CD4-positive, alpha-beta T cell treated with Interleukin-15 for 4 hours (primary cell): ENCODE measurements at regions not wholly inside any gene's neighbourhood (a gene's known extent, or its start where the extent isn't known, plus 50 kb on each side); places are given as distances from the start of the nearest gene placed in this dataset.

Experiments
- DNase-seq: peaks from one replicate; pipeline ENCODE4 v3.0.0-alpha.2; 2020; ENCODE audit warnings: low spot score

- no peak for DNase-seq
Measured at GRCh38 chr1:37085393-37085792, 51.1 kb upstream of the GRIK3 start.

- DNase-seq, result no peak
Measured at GRCh38 chr1:37089750-37090149, 55.4 kb upstream of the GRIK3 start.

DNA sequence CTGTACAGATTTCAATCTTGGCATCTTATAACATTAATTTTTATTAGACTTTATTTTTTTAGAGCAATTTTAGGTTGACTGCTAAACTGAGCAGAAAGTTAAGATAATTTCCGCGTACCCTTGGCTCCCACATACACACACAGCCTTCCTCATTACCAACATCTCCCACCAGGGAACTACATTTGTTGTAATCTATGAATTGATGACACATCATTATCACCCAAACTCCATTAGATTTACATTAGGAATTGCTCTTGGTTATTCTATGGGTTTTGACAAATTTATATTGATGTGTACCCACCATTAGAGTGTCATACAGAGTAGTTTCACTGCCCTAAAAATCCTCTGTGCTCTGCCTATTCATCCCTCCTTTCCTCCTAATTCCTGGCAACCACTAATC is 56.4 kb upstream of the GRIK3 start:
- no peak for DNase-seq

DNA sequence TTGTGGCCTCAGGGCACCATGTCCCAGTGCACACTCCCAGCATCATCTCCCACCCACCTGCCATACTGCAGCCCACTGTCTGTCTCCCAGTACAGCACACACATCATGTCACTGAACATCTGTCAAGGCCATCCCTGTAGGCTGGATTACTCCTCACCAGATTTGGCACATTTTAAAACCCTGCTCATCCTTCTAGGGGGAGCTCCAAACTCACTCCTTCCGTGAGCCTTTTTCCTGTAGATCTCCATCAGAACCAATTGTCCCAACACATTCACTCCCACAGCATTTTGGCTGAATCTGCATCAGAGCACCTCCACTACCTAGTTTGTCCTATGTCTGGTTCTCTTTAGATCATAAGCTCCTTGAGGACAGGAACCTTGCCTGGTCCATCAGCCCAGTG is 58.6 kb upstream of the GRIK3 start:
- no peak for DNase-seq

GRCh38 chr1:37094302-37094701 is 60.0 kb upstream of the GRIK3 start:
- DNase-seq, result no peak

DNA sequence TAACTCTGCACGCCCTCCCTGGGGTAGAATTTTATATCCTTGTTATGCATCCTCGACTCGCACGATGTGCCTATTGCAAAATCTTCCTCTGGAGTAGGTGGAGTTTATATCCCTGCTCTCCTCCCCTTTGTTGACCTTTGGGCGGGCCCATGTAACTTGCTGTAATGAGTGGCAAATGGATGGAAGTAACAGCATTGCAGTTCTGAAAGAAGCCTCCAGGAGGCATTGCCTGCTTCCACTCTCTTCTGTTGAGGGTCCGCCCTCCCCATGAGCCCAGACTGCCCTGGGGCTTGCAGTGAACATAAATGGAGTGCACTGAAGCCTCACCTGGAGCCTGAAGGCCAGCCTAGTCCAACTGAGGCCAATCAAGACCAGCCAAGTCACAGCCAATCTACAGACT is 62.2 kb upstream of the GRIK3 start:
- no peak for DNase-seq

DNA sequence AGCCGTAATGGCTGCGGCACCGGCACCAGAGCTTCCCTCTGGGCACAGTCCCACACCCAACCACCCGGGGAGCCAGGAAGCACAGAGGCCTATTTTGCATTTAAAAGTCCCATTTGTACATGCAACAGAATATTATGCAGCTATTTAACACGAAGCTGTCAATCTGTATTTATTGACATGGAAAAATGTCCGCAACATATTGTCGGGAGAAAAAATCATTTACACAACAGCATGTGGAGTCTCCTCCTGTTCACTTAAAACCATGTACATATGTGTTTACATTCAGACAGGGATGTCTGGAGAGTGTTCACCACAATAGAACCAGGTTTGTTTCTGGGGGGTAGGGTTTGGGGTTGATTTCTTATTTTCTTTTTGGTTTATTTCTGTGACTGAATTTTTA is 63.4 kb upstream of the GRIK3 start:
- DNase-seq, result no peak

DNA sequence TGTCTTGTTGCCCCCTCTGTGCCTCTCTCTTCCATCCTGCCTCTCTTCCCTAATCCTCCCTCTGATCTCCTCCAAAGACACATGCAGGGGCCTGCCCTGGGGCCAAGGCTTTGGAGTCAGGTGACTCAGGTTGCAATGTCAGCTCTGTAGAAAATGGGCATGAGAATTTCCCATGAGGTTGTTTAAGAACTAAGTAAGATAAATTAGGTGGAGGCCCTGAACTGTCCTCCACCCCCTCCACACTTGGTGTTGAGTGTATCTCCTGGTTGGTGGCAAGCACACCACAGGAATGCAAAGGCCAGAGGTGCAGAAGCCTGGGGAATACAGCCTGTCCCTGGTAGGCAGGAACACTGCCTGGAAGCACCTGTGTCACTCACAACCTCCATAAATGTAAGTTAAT is 63.9 kb upstream of the GRIK3 start:
- no peak for DNase-seq

DNA sequence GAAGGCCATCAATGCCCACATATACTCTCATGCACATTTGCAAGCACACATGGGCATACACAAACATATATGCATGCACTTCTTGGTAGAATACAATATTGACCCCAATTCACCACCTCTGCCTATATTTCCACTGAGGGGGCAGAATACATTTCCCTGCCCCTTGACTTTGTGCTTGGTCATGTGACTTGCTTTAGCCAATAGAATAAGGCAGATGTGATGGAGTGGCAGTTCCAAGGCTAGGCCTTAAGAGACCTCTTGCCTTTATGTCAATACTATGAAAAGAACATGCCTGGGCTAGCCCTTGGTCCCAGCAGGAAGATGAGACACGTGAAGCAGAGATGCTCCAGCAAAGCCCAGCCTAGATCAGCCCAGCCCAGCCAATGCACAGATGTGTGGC is 66.0 kb upstream of the GRIK3 start:
- DNase-seq, result no peak

DNA sequence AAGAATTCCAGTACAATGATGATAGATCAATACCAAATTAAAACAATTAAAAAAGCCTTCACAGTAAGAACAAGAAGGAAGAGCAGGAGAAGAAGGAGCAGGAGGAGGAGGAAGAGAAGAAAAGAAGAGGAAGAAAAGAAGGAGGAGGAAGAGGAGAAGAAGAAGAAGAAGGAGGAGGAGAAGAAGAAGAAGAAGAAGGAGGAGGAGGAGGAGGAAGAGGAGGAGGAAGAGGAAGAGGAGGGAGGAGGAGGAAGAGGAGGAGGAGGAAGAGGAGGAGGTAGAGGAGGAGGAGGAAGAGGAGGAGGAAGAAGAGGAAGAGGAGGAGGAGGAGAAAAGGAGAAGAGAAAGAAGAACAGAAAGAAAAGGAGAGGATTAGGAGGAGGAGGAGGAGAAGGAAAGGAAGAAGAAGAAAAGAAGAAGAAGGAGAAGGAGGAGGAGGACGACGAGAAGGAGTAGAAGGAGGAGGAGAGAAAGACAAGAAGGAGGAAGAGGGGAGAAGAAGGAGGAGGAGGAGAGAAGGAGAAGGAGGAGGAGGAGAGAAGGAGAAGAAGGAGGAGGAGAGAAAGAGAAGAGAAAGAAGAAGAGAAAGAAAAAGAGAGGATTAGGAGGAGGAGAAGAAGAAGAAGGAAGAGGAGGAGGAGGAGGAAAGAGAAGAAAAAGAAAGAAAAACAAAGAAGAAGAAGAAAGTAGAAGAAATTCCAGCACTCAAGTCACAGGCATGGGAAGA is 68.5 kb upstream of the GRIK3 start:
- DNase-seq, result no peak

DNA sequence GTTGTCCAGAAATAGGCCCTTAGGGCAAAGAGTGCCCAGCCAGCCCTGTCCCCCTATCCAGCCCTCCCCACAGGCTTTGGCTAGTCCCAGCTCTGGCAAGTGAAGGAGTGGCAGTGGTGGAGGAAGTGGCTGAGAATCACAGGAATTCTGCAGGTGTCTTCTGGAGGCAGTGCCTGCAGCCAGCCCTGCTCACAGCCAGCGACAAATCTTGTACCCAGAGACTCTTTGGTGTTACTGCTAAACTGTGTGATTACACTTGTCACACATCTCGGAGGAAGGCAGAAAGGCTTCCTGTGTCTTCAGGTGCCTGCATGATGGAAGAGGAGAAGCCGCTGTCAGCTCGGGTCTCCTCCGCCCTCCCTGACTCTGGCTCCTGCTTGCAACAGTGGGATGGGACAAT is 71.6 kb upstream of the GRIK3 start:
- no peak for DNase-seq

- DNase-seq, result no peak
Measured at GRCh38 chr1:37107153-37107907, 73.0 kb upstream of the GRIK3 start.

DNA sequence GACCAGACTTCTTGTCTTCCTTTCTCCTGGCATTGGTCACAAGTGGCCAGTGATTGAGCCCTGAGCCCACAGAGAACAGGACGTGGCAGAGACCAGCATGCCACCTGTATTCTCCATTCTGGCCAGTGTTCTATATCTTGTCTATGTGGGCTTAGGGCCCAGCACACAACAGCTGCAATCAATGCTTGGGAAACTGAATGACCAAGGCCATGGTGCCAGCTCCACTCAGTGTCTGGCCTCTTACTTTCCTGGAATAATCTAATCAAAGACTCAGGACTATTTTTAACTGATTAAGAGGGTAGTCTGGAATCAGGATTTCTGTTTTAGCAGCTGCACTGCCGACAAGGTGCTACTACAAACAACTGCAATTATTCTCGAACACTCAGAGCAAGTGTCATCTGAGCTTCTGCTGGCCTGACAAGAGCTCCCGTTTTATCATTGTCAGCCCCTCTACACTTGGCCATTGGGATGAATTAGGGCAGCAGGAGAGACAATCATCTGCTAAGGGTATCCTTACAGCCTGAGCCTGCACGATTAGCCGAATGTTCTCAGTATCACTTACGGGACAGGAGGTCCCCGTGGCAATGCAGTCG is 74.4 kb upstream of the GRIK3 start:
- no peak for DNase-seq

DNA sequence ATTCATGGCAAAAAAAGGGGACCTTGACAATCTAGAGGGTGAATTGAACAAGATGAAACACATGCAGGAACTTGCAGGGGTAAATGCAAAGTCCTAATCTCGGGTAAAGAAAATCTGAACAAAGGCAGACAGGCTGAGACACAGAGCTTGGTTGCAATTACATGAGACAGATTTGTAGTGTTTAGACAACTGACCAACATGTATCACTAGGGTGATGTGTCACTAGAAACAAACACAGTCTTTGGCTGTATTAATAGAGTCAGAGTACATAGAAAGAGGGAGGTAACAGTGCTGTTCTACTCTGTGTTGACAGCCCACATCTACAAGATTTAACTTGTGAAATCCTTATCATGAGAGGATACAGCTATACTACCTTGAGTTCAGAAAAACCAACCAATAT is 78.1 kb upstream of the GRIK3 start:
- no peak for DNase-seq

DNA sequence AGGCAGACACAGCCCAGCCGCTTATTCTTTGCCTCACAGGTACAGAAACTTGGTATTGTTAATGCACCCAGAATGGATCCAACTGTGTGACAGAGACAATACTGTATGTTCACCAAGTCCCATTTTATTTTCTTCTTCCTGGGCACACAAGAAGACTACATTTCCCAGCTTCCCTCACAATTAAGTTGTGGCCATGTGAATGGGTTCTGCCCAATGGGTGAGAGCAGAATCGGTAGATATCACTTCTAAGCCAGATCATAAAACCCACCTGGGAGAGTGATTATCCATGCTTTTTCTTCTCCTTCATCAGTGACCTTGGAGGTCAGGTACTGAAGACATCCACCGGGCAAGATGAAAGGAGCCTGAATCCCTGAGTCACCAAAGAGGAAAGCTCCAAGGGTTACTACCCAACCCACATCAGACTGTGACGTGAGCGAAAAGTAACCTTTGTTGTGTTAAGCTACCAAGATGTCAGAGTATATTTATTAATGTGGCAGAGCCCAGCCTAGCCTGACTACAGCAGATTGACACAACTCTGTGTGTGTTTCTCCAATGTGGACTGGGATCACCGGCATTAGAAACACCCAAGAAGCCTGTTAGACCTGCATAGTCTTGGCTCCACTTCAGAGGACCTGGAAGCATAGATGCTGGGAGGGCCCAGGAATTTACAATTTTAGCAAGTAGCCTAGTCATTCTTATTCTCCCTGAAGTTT is 79.1 kb upstream of the GRIK3 start:
- no peak for DNase-seq

DNA sequence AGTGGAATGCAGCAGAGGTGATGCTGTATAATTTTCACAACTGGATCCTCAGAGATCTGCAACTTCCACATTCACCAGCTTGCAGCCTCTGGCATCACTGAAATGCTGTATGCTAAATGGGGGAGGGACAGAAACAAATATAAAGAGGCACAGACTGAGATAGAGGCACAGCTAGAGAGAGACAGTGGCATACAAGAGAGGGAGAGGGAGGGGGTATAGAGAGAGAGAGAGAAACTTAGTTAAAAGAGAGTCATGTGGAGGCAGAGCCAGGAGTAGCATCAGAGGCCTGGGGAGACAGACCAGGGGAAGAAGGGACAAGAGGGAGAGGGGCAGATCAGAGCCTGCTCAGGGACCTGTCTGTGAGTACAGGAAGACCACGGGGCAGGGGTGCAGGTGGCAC is 84.5 kb upstream of the GRIK3 start:
- no peak for DNase-seq

- no peak for DNase-seq
Measured at GRCh38 chr1:37120279-37120678, 86.0 kb upstream of the GRIK3 start.

GRCh38 chr1:37123276-37124115 is 89.2 kb upstream of the GRIK3 start:
- DNase-seq, result no peak

DNA sequence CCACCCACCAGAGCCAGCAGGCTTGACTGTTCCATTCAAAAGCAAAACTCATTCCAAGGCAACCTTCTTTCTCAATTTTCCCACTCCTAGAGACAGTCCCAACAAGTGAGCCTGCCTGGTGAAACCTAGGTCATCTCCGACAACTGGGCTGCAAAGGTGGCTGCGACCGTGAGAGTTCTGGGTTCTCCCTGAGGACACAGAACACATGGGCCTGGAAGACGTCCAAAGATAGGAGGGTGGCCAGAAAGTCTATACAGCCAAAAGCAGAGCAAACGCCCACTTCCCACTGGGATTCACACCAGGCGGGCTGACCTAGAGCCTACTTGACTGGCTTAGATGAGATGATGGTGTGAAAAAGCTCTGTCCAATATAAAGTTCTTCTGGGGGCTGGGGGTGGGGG is 90.2 kb upstream of the GRIK3 start:
- no peak for DNase-seq

GRCh38 chr1:37125295-37125694 is 91.0 kb upstream of the GRIK3 start:
- no peak for DNase-seq

DNA sequence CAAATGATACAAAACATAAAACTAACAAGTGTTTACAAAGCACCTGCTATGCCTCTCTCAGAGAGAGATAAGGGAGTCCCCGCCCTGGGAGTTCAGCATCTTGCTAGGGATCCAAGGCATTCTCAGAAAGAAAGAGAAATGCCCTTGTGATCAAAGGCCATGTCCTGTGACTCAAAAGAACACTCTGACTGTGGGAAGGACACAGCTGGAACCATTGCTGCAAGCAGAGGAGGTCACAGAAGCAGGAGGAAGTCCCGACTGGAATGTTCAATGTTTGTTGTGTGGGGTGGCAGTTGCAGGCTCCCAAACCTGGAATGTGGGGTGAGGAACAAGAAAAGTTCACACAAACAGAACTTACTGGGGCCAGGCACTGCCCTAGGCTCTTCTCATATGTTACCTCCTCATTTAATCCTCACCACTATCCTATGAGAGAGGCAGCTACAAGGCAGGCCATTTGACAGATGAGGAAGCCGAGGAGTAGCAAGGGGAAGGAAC is 93.0 kb upstream of the GRIK3 start:
- no peak for DNase-seq

DNA sequence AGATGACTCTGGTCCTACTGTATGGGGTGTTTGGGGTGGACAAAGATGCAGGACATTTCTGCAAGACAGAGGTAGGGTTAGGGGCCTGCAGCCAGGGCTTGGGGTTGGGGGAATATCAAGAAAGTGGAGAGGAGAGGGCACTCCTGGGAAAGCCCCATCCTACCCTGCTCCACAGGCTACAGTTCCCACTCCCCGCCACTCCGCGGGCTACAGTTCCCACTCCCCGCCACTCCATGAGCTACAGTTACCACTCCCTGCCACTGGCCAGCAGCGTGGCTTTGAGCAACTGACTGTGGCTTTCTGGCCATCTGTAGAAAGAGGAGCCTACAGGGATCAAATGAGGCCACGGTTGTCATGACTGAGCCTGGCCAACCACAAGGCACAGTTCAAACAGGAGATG is 93.8 kb upstream of the GRIK3 start:
- DNase-seq, result no peak
